ENCODE measurements at regions not wholly inside any gene's neighbourhood (a gene's known extent, or its start where the extent isn't known, plus 50 kb on each side); places are given as distances from the start of the nearest gene placed in this dataset.

DNA sequence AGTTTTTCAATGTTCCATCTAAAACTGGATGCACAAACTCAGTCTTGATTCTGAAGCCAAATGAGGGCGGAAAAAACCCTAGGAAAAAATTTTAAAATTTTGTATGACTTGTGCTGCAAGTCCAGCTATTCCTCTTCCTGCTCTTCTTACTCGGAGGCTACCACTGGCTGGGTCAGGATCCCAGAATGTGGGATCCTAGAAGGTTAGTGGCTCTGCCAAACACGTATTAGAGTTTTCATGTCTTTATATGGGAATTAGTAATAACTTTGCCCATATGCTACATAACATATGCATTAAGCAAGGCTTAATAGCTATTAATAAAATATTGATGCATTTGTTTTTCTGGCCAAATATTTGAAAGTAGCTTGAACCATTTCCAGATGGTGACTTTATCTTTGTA is 458.3 kb downstream of the AGTPBP1 start:
- DNase-seq (ENCODE audit: low read depth, low spot score) (no peak), ATAC-seq (no peak)
- in situ Hi-C loops (cut with HindIII; ENCODE audit: low pct_unique_long_range_greater_than_20kb, low sequenced_read_pairs) (no loop called here), intact Hi-C loops (cut with micrococcal nuclease; ENCODE audit: unreplicated experiment) (no loop called here)
- no peak overlapping the region for H3K4me3 ChIP-seq (ENCODE audit: low read depth in 2 of 2, low read length in 2 of 2)
- no peaks in the 10 kb centered on the region for H3K36me3 ChIP-seq (ENCODE audit: control insufficient read depth, insufficient read depth, low read length)
- no peak overlapping the region for H3K27ac ChIP-seq (ENCODE audit: low read length)
- H3K27me3 ChIP-seq (ENCODE audit: control insufficient read depth, insufficient read depth, low read length), result no peaks in the 10 kb centered on the region
- POLR2A ChIA-PET, result no interaction called here
- CTCF ChIA-PET, result no interaction called here
- no peaks in the 10 kb centered on the region for H3K4me1 ChIP-seq (ENCODE audit: control insufficient read depth, insufficient read depth, low read length)
- BruUV-seq (replicated peaks), result no TSS peak
- TF ChIP-seq, protein P1, sequence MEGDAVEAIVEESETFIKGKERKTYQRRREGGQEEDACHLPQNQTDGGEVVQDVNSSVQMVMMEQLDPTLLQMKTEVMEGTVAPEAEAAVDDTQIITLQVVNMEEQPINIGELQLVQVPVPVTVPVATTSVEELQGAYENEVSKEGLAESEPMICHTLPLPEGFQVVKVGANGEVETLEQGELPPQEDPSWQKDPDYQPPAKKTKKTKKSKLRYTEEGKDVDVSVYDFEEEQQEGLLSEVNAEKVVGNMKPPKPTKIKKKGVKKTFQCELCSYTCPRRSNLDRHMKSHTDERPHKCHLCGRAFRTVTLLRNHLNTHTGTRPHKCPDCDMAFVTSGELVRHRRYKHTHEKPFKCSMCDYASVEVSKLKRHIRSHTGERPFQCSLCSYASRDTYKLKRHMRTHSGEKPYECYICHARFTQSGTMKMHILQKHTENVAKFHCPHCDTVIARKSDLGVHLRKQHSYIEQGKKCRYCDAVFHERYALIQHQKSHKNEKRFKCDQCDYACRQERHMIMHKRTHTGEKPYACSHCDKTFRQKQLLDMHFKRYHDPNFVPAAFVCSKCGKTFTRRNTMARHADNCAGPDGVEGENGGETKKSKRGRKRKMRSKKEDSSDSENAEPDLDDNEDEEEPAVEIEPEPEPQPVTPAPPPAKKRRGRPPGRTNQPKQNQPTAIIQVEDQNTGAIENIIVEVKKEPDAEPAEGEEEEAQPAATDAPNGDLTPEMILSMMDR (IDR thresholded peaks at IDR 0.05), result no peak
- no peak for TF ChIP-seq POLR2AphosphoS5 (IDR thresholded peaks at IDR 0.05; ENCODE audit: low read depth, low read length)
- no peak for TF ChIP-seq SIN3A (IDR thresholded peaks at IDR 0.05; ENCODE audit: borderline replicate concordance, insufficient read depth, low read depth, low read length)
- TF ChIP-seq REST (IDR thresholded peaks at IDR 0.05; ENCODE audit: insufficient read depth in 1 of 2, low read depth in 2 of 2, low read length in 1 of 2), result no peak
- no peak for TF ChIP-seq TCF7L2 (IDR thresholded peaks at IDR 0.05; ENCODE audit: low read depth, low read length)
- no peaks in the 10 kb centered on the region for H3K9me3 ChIP-seq (ENCODE audit: control insufficient read depth, insufficient read depth, low read depth, low read length)

GRCh38 chr9:85278769-85279168 is 463.0 kb downstream of the AGTPBP1 start:
- no peak overlapping the region for H3K4me3 ChIP-seq (ENCODE audit: low read depth in 2 of 2, low read length in 2 of 2)
- DNase-seq (ENCODE audit: low read depth, low spot score) (no peak), ATAC-seq (no peak)
- H3K27me3 ChIP-seq (ENCODE audit: control insufficient read depth, insufficient read depth, low read length), result no peaks in the 10 kb centered on the region
- H3K27ac ChIP-seq (ENCODE audit: low read length), result no peak overlapping the region
- BruUV-seq (replicated peaks), result no TSS peak
- intact Hi-C loops (cut with micrococcal nuclease; ENCODE audit: unreplicated experiment) (no loop called here), in situ Hi-C loops (cut with HindIII; ENCODE audit: low pct_unique_long_range_greater_than_20kb, low sequenced_read_pairs) (no loop called here)
- no peaks in the 10 kb centered on the region for H3K9me3 ChIP-seq (ENCODE audit: control insufficient read depth, insufficient read depth, low read depth, low read length)
- no peak for TF ChIP-seq POLR2AphosphoS5 (IDR thresholded peaks at IDR 0.05; ENCODE audit: low read depth, low read length)
- TF ChIP-seq SIN3A (IDR thresholded peaks at IDR 0.05; ENCODE audit: borderline replicate concordance, insufficient read depth, low read depth, low read length), result no peak
- no peak for TF ChIP-seq REST (IDR thresholded peaks at IDR 0.05; ENCODE audit: insufficient read depth in 1 of 2, low read depth in 2 of 2, low read length in 1 of 2)
- TF ChIP-seq, protein P1 (IDR thresholded peaks at IDR 0.05), result no peak
- no peak for TF ChIP-seq TCF7L2 (IDR thresholded peaks at IDR 0.05; ENCODE audit: low read depth, low read length)
- no peaks in the 10 kb centered on the region for H3K4me1 ChIP-seq (ENCODE audit: control insufficient read depth, insufficient read depth, low read length)
- ChIA-PET CTCF (no interaction called here), POLR2A (no interaction called here)
- H3K36me3 ChIP-seq (ENCODE audit: control insufficient read depth, insufficient read depth, low read length), result no peaks in the 10 kb centered on the region
